Endothelial cell of umbilical vein (primary cell): ENCODE measurements at regions not wholly inside any gene's neighbourhood (a gene's known extent, or its start where the extent isn't known, plus 50 kb on each side); places are given as distances from the start of the nearest gene placed in this dataset.

Source experiments
- BruUV-seq: library from RNA; stranded (reverse); fragments of 400-500 nt; replicated peaks from 2 replicates; lab custom pipeline; 2021; lab: Mats Ljungman, UMichigan
- CTCF ChIA-PET: fragments of 300-600, 350-600 bp; sonication (Branson Sonifier 250); formaldehyde crosslinking; loops from one replicate; lab custom pipeline; 2021; ENCODE audit warnings: antibody characterized with exemption, inconsistent platforms; lab: Charles Lee
- POLR2A ChIA-PET: fragments of 300-600, 350-600 bp; sonication (Branson Sonifier 250); formaldehyde crosslinking; loops from one replicate; lab custom pipeline; 2021; ENCODE audit warnings: antibody characterized with exemption, inconsistent platforms; lab: Charles Lee
- DNase-seq: peaks from one replicate; pipeline ENCODE4 v3.0.0-alpha.2; 2011; ENCODE audit warnings: low read depth, low spot score
- FAIRE-seq: peaks from 2 replicates; lab custom pipeline; 2011; peaks lifted over from hg19 to GRCh38; lab: Jason Lieb, UNC
- H2AFZ ChIP-seq: 2 replicates; pipeline ENCODE4 v1.6.0; 2012; ENCODE audit warnings: low read depth, low read length, control low read depth, inconsistent platforms
- H3K27ac ChIP-seq: 2 replicates; pipeline ENCODE4 v1.5.1; 2011; ENCODE audit warnings: low read depth, mild to moderate bottlenecking, control low read depth, low read length, moderate library complexity; ENCODE audit not compliant: insufficient read depth
- H3K27me3 ChIP-seq, 2 experiments: 2 replicates each; pipeline versions ENCODE4 v1.6.0 to v1.6.1; 2011; ENCODE audit warnings: low read length in 2 of 2, mixed read lengths in 1 of 2; ENCODE audit not compliant: control insufficient read depth in 2 of 2, insufficient read depth in 2 of 2
- H3K36me3 ChIP-seq, 2 experiments: 2 replicates in 1 of 2; 3 replicates in 1 of 2; pipeline ENCODE4 v1.5.1; 2011; ENCODE audit warnings: low read length in 2 of 2, mild to moderate bottlenecking in 1 of 2, moderate library complexity in 1 of 2; ENCODE audit not compliant: control insufficient read depth in 2 of 2, insufficient read depth in 2 of 2; ENCODE audit errors: extremely low read depth in 1 of 2
- H3K4me1 ChIP-seq: 3 replicates; pipeline ENCODE4 v1.5.1; 2011; ENCODE audit warnings: mild to moderate bottlenecking, low read length; ENCODE audit not compliant: control insufficient read depth, insufficient read depth; ENCODE audit errors: extremely low read depth
- H3K4me2 ChIP-seq: 2 replicates; pipeline ENCODE4 v1.6.1; 2011; ENCODE audit warnings: low read length, control low read depth, mixed read lengths; ENCODE audit not compliant: insufficient read depth
- H3K4me3 ChIP-seq, 3 experiments: fragments of 200-600 bp in 1 of 3; sonication (generic), shearing (Covaris generic) in 1 of 3; replicated peaks in 1 of 3; 2 replicates each; pipeline ENCODE4 v1.5.1; 2011 to 2016; ENCODE audit warnings: control low read depth in 3 of 3, low read length in 3 of 3, mild to moderate bottlenecking in 2 of 3, inconsistent platforms in 1 of 3, low read depth in 1 of 3, moderate library complexity in 1 of 3; ENCODE audit not compliant: insufficient read depth in 1 of 3
- H3K79me2 ChIP-seq: 2 replicates; pipeline ENCODE4 v1.6.0; 2012; ENCODE audit warnings: low read length, inconsistent platforms; ENCODE audit not compliant: control insufficient read depth, insufficient read depth
- H3K9ac ChIP-seq: replicated peaks from 2 replicates; pipeline ENCODE3; 2011; ENCODE audit warnings: low read length, control low read depth; ENCODE audit not compliant: insufficient read depth; ENCODE audit errors: extremely low read depth
- H3K9me1 ChIP-seq: replicated peaks from 3 replicates; pipeline ENCODE4 v1.6.0; 2011; ENCODE audit warnings: mild to moderate bottlenecking, low read length; ENCODE audit not compliant: control insufficient read depth, insufficient read depth; ENCODE audit errors: extremely low read depth
- H3K9me3 ChIP-seq: replicated peaks from 2 replicates; pipeline ENCODE4 v1.5.1; 2012; ENCODE audit warnings: low read length, inconsistent platforms; ENCODE audit not compliant: control insufficient read depth, insufficient read depth
- H4K20me1 ChIP-seq: replicated peaks from 2 replicates; pipeline ENCODE3; 2011; ENCODE audit warnings: mild to moderate bottlenecking, low read length; ENCODE audit not compliant: control insufficient read depth, insufficient read depth; ENCODE audit errors: extremely low read depth
- CTCF ChIP-seq, 2 donors: IDR thresholded peaks; 1 replicate in 1 of 2; 2 replicates in 1 of 2; pipeline ENCODE4 v1.5.1; 2011; ENCODE audit warnings: low read length in 2 of 2, mild to moderate bottlenecking in 2 of 2, moderate library complexity in 2 of 2, control low read depth in 1 of 2, inconsistent platforms in 1 of 2, low read depth in 1 of 2; ENCODE audit not compliant: insufficient read depth in 1 of 2; ENCODE audit errors: extremely low read depth in 1 of 2
- EZH2 ChIP-seq: IDR thresholded peaks from 2 replicates; pipeline ENCODE4 v1.6.1; 2012; ENCODE audit warnings: borderline replicate concordance, low read depth, mild to moderate bottlenecking, moderate library complexity, low read length, inconsistent platforms; ENCODE audit not compliant: severe bottlenecking
- FOS ChIP-seq: IDR thresholded peaks from 2 replicates; pipeline ENCODE4 v1.6.1; 2011; ENCODE audit warnings: mild to moderate bottlenecking, low read length, moderate library complexity, borderline replicate concordance; ENCODE audit not compliant: insufficient read depth
- GATA2 ChIP-seq: IDR thresholded peaks from 2 replicates; pipeline ENCODE4 v1.7.0; 2011; ENCODE audit warnings: low read depth, mild to moderate bottlenecking, moderate library complexity, mixed read lengths, low read length; ENCODE audit not compliant: insufficient read length, insufficient read depth
- JUN ChIP-seq: IDR thresholded peaks from 2 replicates; pipeline ENCODE4 v1.6.1; 2011; ENCODE audit warnings: borderline replicate concordance, low read depth; ENCODE audit not compliant: insufficient read length, insufficient read depth
- MYC ChIP-seq: IDR thresholded peaks from one replicate; pipeline ENCODE4 v1.6.1; 2011; ENCODE audit warnings: mild to moderate bottlenecking, low read depth, low read length
- POLR2A ChIP-seq: IDR thresholded peaks from 2 replicates; pipeline ENCODE4 v1.6.1; 2012; ENCODE audit warnings: low read depth, mild to moderate bottlenecking, control low read depth, low read length
- POLR2AphosphoS5 ChIP-seq: IDR thresholded peaks from 2 replicates; pipeline ENCODE4 v1.6.1; 2012; ENCODE audit warnings: low read depth, mild to moderate bottlenecking, control low read depth, low read length, moderate library complexity; ENCODE audit not compliant: insufficient read depth
- dilution Hi-C: fragments of 300-500 bp; cut with MboI; formaldehyde crosslinking; loops from one replicate; pipeline ENCODE4 v1.15.0; 2019; ENCODE audit warnings: low sequenced_read_pairs; ENCODE audit not compliant: extremely low pct_ligation_motif_present
- intact Hi-C: fragments of 100-400 bp; cut with micrococcal nuclease; formaldehyde crosslinking; loops from one replicate; pipeline ENCODE4 v1.10.0; 2022
- TF ChIP-seq, protein P1 (sequence below): IDR thresholded peaks from 2 replicates; pipeline ENCODE4 v1.6.1; 2011; ENCODE audit not compliant: insufficient read depth, insufficient read length

DNA sequence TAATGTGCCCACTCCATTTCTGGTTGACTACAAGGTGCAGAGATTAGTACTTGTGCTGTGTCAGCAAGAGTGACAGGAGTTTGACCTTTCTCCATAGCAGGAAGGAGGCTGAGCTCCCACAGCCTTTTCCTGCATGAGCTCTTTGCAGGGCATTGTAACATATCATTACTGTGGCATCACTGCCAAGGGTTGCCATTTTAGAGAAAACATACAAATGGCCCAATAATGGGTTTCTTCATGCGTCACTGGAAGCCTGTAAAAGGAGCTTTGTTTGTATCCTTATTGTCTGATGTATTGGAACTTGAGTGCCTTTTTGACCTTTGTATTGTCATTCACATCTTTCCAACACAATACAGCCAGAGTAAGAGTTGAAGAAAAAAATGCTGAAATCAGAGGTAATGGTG is 323.0 kb upstream of the CDIN1 start:
- no peak for FAIRE-seq
- no peaks in the 10 kb centered on the region for H3K9me3 ChIP-seq

More for the DNA sequence above, 323.0 kb upstream of the CDIN1 start:
- ChIA-PET POLR2A (no interaction called here), CTCF (no interaction called here)
- BruUV-seq: no TSS peak
- H3K36me3 ChIP-seq: no peaks in the 10 kb centered on the region
- no peaks in the 10 kb centered on the region for H3K4me1 ChIP-seq
- peaks cover 0 to 3% of the 10 kb centered on the region in 2 experiments for H3K27me3 ChIP-seq
- H3K4me3 ChIP-seq: no peak overlapping the region
- H3K9me1 ChIP-seq: no peaks in the 10 kb centered on the region
- no peaks in the 10 kb centered on the region for H4K20me1 ChIP-seq
- no peaks in the 10 kb centered on the region for H3K79me2 ChIP-seq
- TF ChIP-seq MYC (no peak), GATA2 (no peak), POLR2A (no peak), FOS (no peak), EZH2 (no peak), JUN (no peak), POLR2AphosphoS5 (no peak), CTCF (IDR thresholded peaks at IDR 0.05; ENCODE audit: extremely low read depth in 1 of 2, insufficient read depth in 1 of 2, low read depth in 1 of 2, low read length in 2 of 2) (no peak)
- TF ChIP-seq, protein P1, sequence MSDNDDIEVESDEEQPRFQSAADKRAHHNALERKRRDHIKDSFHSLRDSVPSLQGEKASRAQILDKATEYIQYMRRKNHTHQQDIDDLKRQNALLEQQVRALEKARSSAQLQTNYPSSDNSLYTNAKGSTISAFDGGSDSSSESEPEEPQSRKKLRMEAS: no peak
- dilution Hi-C loops (no loop called here), intact Hi-C loops (no loop called here)
- H3K27ac ChIP-seq: no peak overlapping the region
- H3K4me2 ChIP-seq: no peak overlapping the region
- H3K9ac ChIP-seq: no peak overlapping the region
- no peak for DNase-seq
- no peak overlapping the region for H2AFZ ChIP-seq
